ENCODE measurements at regions not wholly inside any gene's neighbourhood (a gene's known extent, or its start where the extent isn't known, plus 50 kb on each side); places are given as distances from the start of the nearest gene placed in this dataset.

GRCh38 chr3:109825971-109826810 lies 488.8 kb upstream of the DPPA4 start:
- no peaks in the 10 kb centered on the region for H3K9me3 ChIP-seq
- 73 to 75% methylated on average over 7 of the region's 7 CpGs for WGBS, 2 donors
- TF ChIP-seq POLR2A (IDR thresholded peaks at IDR 0.05) (no peak), EP300 (IDR thresholded peaks at IDR 0.05) (no peak), POLR2AphosphoS5 (IDR thresholded peaks at IDR 0.05) (no peak)
- TF ChIP-seq, protein P1, sequence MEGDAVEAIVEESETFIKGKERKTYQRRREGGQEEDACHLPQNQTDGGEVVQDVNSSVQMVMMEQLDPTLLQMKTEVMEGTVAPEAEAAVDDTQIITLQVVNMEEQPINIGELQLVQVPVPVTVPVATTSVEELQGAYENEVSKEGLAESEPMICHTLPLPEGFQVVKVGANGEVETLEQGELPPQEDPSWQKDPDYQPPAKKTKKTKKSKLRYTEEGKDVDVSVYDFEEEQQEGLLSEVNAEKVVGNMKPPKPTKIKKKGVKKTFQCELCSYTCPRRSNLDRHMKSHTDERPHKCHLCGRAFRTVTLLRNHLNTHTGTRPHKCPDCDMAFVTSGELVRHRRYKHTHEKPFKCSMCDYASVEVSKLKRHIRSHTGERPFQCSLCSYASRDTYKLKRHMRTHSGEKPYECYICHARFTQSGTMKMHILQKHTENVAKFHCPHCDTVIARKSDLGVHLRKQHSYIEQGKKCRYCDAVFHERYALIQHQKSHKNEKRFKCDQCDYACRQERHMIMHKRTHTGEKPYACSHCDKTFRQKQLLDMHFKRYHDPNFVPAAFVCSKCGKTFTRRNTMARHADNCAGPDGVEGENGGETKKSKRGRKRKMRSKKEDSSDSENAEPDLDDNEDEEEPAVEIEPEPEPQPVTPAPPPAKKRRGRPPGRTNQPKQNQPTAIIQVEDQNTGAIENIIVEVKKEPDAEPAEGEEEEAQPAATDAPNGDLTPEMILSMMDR (IDR thresholded peaks at IDR 0.05), result no peak
- H3K27me3 ChIP-seq, result no peaks in the 10 kb centered on the region
- H3K4me1 ChIP-seq, result no peaks in the 10 kb centered on the region
- DNase-seq, result no peak
- ATAC-seq (ENCODE audit: low FRiP score in 2 of 2), result no peak
- H3K27ac ChIP-seq, result no peak overlapping the region
- no peaks in the 10 kb centered on the region for H3K36me3 ChIP-seq
- H3K4me3 ChIP-seq, result no peak overlapping the region

DNA sequence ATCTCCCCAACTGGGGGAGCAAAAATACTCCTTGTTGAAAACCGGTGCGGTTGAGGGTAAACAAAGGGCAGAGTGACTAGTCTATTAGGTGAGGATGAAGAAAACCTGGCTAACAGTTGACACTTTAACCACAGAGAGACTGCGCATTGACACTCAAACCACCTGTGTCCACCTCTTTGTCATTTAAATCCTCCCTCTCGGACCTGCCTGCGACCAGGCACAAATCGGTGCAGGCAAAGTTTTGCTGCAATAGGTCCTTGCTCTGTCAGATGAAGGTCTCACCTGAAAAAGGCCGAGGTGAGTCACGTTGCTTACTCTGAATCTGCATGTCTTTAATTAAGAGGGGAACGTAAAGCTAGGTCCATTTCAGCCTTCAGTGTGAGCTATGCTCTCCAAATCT lies 494.1 kb upstream of the DPPA4 start:
- no peak for DNase-seq
- 63 to 69% methylated on average over 9 of the region's 9 CpGs for WGBS, 2 donors

GRCh38 chr3:109835958-109836357 lies 498.6 kb upstream of the DPPA4 start:
- Histone ChIP-seq H3K36me3 (no peaks in the 10 kb centered on the region), H3K27ac (no peak overlapping the region), H3K27me3 (no peaks in the 10 kb centered on the region), H3K4me3 (no peak overlapping the region), H3K4me1 (no peaks in the 10 kb centered on the region), H3K9me3 (no peaks in the 10 kb centered on the region)
- TF ChIP-seq POLR2AphosphoS5 (IDR thresholded peaks at IDR 0.05), result no peak
- TF ChIP-seq POLR2A (IDR thresholded peaks at IDR 0.05), result no peak
- TF ChIP-seq EP300 (IDR thresholded peaks at IDR 0.05), result no peak
- TF ChIP-seq, protein P1 (IDR thresholded peaks at IDR 0.05), result no peak
- no peak for ATAC-seq (ENCODE audit: low FRiP score in 2 of 2)
- WGBS, 2 donors, result 91 to 92% methylated on average over 1 of the region's 1 CpG
- DNase-seq, result no peak

More for the DNA sequence above, 494.1 kb upstream of the DPPA4 start:
- Histone ChIP-seq H3K27me3 (no peaks in the 10 kb centered on the region), H3K27ac (no peak overlapping the region), H3K9me3 (no peaks in the 10 kb centered on the region), H3K4me1 (no peaks in the 10 kb centered on the region), H3K36me3 (no peaks in the 10 kb centered on the region), H3K4me3 (no peak overlapping the region)
- TF ChIP-seq POLR2A (IDR thresholded peaks at IDR 0.05) (no peak), EP300 (IDR thresholded peaks at IDR 0.05) (no peak), POLR2AphosphoS5 (IDR thresholded peaks at IDR 0.05) (no peak)
- TF ChIP-seq, protein P1 (IDR thresholded peaks at IDR 0.05), result no peak
- ATAC-seq (ENCODE audit: low FRiP score in 2 of 2), result no peak

- DNase-seq (no peak), ATAC-seq (ENCODE audit: low FRiP score in 2 of 2) (no peak)
- H3K4me3 ChIP-seq, result no peak overlapping the region
- no peaks in the 10 kb centered on the region for H3K27me3 ChIP-seq
- H3K4me1 ChIP-seq, result no peaks in the 10 kb centered on the region
- peaks cover 4 to 21% (median 15%) of the 10 kb centered on the region in 4 donors for H3K9me3 ChIP-seq
- H3K27ac ChIP-seq, result no peak overlapping the region
- 77 to 90% methylated on average over 1 of the region's 1 CpG for WGBS, 2 donors
- no peak for TF ChIP-seq POLR2AphosphoS5 (IDR thresholded peaks at IDR 0.05)
- TF ChIP-seq EP300 (IDR thresholded peaks at IDR 0.05), result no peak
- no peak for TF ChIP-seq POLR2A (IDR thresholded peaks at IDR 0.05)
- TF ChIP-seq, protein P1 (IDR thresholded peaks at IDR 0.05), result no peak
- no peaks in the 10 kb centered on the region for H3K36me3 ChIP-seq
These were observed 514.5 kb upstream of the DPPA4 start for GRCh38 chr3:109851854-109852253.

GRCh38 chr3:109852283-109852682 lies 514.9 kb upstream of the DPPA4 start:
- no peak for ATAC-seq (ENCODE audit: low FRiP score in 2 of 2)
- DNase-seq, result no peak
- no peaks in the 10 kb centered on the region for H3K4me1 ChIP-seq
- H3K4me3 ChIP-seq, result no peak overlapping the region
- no peaks in the 10 kb centered on the region for H3K27me3 ChIP-seq
- no peak overlapping the region for H3K27ac ChIP-seq
- WGBS, 2 donors, result 70 to 74% methylated on average over 3 of the region's 3 CpGs
- no peaks in the 10 kb centered on the region for H3K36me3 ChIP-seq
- H3K9me3 ChIP-seq, result peaks cover 4 to 21% (median 15%) of the 10 kb centered on the region in 4 donors
- TF ChIP-seq POLR2AphosphoS5 (IDR thresholded peaks at IDR 0.05), result no peak
- TF ChIP-seq, protein P1 (IDR thresholded peaks at IDR 0.05), result no peak
- TF ChIP-seq EP300 (IDR thresholded peaks at IDR 0.05), result no peak
- TF ChIP-seq POLR2A (IDR thresholded peaks at IDR 0.05), result no peak
